HG02798 (cell line): ENCODE measurements at regions not wholly inside any gene's neighbourhood (a gene's known extent, or its start where the extent isn't known, plus 50 kb on each side); places are given as distances from the start of the nearest gene placed in this dataset.
A peak's percentile ranks its signal among the peaks of the same experiment; 100 is the strongest.
"Not testable (repeated sequence)": the region's sequence is repeated elsewhere in the genome, so short reads cannot be mapped to it uniquely, and the experiment has no call there.

Experiments used
- ATAC-seq: cut with Tn5 transposase; IDR thresholded peaks from one replicate; pipeline ENCODE4 v1.9.1; 2021; ENCODE audit warnings: mild to moderate bottlenecking; ENCODE audit not compliant: unreplicated experiment, poor library complexity

DNA sequence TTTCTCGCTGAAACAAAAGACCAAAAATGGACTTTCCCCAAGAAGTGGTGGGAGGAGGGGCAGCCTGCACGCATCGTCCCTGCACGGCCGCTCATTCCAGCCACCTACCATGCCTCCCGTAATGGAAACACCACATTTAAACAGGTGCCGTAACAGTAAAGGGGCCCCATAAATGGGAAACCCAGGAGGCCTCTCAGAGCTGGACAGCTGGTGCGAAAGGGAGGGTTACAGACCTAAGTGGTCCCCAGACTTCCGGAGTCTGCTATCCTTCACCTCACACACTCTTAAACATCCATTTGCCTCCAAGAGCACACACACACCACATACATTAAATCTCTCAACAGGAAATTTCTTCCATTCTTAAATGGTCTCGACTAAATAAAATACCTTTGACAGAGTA is 120.7 kb upstream of the SOD1 start:
- ATAC-seq: no peak

DNA sequence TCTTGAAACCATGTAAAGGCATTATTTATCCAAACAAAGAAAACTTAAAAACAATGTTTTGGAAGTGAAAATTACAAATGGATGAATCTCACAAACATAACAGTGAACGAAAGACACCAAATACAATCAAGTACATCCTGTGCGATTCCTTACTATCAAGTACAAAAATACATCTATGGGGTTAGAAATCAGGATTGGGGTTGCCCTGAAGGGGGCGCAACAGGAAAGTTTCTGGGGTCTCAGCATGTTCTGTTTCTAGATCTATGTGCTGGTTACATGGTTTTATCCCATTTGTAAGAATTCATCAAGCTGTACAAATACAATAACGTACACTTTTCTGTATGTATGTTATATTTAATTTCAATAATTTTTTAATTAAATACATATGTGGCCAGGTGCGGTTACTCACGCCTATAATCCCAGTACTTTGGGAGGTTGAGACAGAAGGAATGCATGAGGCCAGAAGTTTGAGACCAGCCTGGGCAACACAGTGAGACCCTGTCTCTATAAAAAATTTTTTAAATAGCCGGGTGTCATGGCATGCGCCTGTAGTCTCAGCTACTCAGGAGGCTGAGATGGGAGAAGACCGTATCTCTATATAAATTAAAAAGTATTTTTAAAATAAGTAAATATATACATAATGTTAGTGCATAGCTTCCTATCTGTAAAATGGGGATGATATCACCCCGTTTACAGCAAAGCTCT is 121.5 kb upstream of the SOD1 start:
- no peak for ATAC-seq

DNA sequence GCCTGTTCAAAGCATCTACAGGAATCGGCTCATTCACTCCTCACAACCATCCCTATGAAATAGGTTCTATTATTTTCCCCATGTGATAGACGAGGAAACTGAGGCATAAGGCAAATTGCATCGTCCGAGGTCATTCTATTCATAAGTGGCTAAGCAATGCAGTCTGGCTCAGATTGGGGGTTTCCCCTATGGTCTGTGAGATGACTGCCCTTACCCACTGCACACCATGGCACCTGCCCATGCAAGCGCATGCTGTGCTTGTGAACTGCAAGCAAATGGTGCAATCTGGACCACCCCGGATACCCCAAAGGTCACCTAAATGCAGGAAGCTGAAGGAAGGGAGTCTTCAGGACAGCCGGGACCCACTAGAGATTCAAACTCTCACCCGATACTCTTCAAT is 123.4 kb upstream of the SOD1 start:
- no peak for ATAC-seq

DNA sequence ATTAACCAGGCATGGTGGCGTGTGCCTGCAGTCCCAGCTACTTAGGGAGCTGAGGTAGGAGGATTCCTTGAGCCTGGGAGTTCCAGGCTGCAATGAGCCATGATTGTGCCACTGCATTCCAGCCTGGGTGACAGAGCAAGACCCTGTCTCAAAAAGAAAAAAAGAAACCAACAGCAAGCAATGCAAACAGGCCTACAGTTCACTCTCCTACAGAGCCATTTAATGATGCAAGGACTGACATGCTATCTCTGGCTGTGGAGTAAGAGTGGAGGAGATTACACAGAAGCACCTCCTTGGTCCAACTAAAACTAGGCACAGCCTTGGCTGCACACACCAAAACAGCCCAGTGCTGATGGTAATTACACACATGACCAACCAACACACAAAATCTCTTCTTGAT is 127.5 kb upstream of the SOD1 start:
- no peak for ATAC-seq

DNA sequence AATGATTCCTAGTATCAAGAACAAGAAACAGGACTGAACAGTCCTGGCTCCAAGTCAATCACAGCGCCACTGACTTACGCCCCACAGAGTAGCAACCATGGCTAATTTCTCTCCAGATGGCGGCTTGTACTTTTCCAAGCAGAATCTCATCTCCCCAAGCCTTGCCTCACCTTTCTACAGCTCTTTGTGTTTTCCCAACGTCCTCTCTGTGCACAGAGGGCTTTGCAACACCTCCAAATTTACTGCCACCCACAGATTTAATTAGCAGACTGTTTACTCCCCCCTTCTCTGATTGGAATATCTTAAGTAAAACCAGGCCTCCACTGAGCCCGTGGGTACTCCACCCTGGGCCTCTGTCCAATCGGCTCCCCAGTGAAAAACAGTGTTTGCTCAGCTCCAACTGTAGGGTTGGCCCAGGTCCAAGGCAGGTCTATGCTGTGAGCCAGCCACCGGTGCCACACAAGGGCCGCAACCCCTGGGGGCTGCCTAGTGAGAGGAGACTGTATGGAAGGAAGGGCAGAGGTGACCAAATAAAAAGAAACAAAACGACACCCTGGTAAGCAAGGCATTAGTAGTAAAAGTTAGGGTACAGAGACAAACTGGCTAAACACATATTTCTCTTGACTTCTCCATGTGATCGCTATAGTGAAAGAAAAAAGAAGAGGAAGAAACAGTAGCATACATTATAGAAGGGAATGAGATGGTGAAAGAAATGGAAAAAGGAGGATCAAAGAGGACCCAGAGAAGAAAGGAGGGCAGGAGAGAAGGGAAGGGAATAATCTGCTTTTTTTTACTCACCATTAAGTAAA is 128.4 kb upstream of the SOD1 start:
- no peak for ATAC-seq

DNA sequence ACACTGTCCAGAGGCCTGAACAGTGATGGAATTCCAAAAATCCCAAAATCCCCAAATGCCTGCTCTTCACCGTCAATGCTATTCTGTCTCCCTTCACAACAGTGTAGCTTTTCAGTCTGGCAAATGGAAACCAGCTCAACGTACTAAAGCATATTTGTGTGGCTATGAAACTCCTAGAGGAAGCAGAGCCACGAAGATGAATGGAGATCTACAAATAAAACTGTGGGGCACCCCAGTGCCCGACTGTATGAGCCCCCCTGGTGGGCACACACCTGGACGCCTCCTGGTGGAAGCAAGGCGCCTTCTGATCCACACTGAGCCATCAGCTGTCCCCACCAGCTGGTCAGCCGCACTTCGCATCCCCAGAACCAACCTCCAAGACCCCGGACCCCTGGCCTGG is 129.1 kb upstream of the SOD1 start:
- no peak for ATAC-seq

DNA sequence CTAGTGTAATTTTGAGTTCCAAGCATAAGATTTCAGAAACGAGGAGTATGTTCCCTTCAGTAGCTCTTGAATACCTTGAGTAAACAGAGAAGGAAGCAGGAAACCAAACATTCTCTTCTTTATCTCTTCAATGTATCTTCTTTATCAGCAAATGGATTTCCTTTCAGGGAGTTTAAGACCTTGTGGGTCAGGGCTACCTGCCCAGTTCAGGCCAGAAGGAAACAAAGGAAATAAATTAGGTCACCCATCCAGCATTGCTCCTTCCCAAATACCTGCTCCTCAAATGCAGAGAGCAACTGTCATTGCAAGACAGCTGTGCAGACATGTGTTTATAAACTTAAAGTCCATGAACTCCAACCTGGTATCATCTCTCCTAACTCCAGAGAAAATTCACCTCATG is 130.1 kb upstream of the SOD1 start:
- no peak for ATAC-seq

DNA sequence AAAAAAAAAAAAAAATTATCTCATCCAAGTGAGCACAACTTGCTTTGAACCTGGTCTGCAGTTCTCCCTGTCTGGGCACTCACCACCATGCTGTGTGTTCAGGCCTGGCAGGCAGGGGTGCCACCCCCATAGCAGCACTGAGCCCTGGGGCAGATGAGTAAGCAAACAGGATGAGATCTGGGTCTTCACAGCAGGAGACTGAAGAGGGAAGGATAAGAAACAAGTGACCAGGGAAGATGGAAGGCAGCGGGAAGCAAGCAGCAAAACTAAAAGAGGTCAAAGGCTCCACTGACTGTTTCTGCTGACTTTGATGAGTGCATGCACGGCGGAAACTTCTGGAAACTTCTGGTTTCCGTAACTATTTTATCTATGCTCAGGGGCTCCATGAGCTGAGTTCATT is 133.5 kb upstream of the SOD1 start:
- ATAC-seq: no peak

DNA sequence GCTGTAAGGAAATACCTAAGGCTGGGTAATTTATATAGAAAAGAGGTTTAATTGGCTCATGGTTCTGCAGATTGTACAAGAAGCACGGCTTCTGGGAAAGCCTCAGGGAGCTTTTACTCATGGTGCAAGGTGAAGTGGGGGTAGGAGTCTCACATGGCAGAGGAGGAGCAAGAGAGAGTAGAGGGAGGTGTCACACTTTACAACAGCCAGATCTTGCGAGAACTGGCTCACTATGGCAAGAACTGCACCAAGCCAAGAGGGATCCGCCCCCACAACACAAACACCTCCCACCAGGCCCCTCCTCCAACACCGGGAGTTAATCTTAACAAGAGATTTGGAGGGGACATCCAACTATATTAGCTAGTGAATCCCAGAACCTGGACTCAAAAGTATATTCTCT is 135.4 kb upstream of the SOD1 start:
- no peak for ATAC-seq

DNA sequence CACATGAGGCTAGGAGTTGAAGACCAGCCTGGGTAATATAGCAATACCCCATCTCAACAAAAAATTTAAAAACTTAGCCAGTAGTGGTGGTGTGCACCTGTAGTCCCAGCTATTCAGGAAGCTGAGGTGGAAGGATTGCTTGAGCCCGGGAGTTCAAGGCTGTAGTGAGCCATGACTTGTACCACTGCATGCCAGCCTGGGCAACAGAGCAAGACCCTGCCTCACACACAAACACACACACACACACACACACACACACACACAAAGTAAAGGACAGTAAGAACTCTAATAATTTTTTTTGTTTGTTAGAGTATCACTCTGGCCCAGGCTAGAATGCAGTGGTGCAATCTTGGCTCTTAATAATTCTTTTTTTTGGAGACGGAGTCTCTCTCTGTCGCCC is 138.0 kb upstream of the SOD1 start:
- ATAC-seq: no peak

DNA sequence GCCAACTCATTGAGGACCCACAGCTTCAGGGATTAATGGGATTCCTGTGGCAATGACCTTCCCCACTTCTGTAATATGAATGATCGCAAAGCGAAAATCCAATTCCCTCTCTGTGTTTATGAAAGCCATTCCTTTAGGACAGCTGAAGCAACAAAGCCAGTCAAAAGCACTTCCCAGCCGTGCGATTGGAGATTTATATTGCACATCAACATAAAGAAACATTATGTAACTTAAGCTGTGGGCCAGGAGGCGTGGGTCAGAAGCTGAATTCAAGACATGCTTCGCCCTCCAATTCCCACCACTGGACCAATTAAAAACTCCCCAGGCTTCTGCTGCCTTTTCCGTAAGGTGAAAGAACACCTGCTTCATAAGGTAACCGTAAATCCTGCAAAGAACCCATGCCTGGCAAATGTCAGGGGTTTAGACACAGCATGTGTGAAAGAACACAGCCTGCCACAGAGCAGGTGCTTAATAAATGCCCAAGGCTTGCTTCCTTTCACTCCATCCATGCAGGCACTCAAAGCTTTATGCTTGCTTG is 138.9 kb upstream of the SOD1 start:
- no peak for ATAC-seq

DNA sequence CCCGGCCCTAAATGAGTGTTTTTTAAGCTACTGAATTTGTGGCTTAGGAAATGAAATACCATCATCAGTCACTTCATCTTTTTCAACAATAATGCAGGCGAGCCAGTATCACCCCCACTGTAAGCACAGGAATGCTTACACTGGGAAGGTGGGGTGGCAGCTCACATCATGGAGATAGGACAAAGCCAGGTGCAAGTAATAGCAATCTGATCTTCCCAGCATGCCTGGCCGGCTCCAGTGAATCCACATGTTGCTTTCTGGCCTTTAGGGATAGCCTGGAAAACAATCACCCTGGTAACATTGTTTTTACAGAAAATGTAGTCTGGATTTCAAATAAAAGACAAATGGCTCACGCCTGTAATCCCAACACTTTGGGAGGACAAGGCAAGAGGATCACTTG is 140.9 kb upstream of the SOD1 start:
- no peak for ATAC-seq

DNA sequence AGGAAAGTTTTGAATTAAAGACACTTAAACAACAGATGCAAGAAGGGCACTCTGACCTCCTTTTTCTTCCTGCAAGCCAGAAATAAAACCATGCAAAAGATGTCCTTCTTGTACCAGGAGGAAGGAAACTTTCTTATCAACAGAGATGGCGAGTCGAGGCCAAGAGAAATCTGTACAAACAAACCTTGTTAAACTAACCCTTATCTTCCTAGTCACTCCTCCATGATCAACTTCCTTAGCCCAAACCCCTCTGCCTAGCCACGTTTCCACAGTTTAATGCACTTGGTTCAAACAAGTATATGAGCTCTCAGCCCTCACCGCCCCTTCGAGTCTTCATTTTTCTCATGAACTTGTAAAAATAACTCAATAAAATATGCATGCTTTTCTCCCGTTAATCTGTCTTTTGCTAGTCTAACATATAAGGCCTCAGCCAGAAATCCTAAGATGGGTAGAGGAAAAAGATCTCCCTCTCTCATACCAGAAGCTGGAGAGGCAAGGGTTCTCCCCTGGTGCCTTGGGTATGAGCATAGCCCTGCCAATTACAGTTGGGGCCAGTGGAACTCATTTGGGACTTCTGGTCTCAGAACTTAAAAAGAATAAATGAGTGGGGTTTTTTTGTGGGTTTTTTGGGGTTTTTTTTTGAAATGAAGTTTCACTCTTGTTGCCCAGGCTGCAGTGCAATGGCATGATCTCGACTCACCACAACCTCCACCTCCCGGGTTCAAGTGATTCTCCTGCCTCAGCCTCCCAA is 141.7 kb upstream of the SOD1 start:
- no peak for ATAC-seq

DNA sequence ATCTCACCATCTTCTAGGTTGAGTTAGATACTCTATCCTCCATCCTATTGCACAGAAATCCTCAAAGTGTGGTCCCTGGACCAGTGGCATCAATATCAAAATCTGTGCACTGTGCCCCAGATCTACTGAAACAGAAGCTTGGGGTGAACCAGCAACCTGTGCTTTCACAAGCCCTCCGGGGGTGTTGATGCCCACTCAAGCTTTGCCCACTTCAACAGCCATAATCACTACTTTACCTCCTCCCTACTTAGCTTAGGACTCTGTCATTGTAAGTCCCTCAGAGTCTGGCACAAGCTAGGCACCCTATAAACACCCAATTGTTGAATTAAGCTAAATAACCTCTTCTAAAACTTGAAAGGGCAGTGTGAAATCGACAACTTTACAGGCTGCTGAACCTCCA is 144.2 kb upstream of the SOD1 start:
- no peak for ATAC-seq

DNA sequence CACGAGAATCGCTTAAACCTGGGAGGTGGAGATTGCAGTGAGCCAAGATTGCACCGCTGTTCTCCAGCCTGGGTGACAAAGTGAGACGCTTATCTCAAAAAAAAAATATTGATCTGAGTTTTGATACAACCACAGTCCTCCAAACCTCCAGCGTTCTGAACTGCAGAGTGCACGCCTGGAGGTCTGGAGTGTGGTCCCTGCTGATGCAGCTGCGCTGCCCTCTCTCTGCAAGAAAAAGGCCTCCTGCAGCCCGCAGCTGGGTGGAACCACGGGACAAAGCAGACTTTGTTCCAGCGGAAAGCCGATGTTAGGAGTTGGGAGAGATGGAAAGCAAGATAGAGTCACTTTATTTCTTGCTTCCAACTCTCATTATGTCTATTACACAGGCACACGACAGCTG is 144.9 kb upstream of the SOD1 start:
- ATAC-seq: no peak

DNA sequence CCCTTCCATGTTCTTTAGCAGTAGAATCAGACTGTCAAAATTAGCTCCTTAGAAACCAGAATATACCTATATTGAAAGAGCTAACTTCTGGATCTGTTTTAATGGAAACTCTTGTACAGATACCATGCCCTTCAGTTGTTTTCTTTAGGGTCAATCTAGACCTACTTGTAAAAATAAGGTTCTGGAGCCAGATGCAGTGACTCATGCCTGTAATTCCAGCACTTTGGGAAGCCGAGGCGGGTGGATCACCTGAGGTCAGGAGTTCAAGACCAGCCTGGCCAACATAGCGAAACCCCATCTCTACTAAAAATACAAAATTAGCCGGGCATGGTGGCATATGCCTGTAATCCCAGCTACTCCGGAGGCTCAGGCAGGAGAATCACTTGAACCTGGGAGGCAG is 146.0 kb upstream of the SOD1 start:
- not testable (repeated sequence) for ATAC-seq

DNA sequence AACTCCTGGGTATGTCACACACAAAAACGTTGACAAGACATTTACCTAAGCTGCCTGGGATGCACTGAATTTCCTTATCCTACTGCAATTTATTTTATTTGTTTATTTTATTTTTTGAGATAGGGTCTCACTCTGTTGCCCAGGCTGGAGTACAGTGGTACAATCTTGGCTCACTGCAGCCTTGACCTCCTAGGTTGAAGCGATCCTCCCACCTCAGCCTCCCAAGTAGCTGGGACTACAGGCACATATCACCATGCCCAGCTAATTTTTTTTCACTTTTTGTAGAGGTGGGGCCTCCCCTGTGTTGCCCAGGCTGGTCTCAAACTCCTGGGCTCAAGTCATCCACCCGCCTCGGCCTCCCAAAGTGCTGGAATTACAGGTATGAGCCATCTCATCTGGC is 147.5 kb upstream of the SOD1 start:
- ATAC-seq: not testable (repeated sequence)

DNA sequence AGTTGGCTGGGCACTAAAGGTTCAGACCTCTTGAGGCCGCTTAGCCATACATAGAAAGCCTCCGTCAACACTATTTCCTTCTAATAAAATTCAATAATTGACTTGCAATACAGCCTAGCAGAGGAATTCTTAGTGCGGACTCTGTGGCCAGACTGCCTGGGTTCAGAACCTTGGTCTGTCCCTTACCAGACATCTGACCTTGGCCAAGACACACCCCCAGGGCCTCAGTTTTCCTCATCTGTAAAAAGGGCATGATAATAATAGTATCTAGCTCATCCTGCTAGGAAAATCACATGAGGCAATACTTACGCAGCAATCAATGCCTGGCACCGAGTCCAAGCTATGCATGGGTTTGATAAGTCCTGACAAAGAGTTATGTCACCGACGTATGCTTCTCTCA is 148.2 kb upstream of the SOD1 start:
- no peak for ATAC-seq

DNA sequence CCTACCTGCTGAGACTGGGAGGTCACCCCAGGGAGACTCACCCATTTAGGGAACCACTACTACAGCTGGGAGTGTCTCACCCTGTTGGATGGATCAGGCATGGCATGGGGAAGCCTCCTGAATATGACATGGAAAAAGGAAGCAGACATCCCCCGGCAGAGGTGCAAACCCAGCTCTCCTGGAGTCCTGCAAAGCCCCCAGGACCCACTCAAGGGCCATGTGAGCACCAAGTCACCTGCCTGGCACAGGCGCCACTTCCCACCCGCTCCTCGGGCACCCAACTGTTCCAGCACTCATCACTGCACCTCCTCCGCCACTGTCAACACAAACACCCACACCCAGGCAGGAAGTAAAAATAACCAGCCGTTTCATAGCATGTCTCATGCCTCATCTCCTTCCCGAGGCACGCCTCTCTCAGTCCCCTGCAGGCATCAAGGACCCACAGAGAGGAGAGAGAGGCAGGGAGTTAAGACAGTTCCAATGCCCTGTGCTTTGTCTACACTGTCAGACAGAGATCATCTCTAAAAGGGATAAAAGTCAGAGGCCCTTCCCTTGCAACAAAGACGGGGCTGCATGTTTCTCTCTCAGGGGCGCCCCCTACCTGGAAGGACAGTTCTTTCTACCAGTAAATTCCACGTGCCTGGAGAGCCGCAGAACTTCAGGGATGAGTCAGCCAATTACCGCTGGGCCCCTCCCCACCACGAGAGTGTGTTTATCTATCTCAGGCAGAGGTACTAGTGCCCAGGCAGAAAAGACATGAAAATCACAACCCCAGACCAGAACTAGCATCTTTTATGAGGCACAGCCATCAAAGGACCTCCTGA is 150.1 kb upstream of the SOD1 start:
- ATAC-seq: peak; percentile 40

DNA sequence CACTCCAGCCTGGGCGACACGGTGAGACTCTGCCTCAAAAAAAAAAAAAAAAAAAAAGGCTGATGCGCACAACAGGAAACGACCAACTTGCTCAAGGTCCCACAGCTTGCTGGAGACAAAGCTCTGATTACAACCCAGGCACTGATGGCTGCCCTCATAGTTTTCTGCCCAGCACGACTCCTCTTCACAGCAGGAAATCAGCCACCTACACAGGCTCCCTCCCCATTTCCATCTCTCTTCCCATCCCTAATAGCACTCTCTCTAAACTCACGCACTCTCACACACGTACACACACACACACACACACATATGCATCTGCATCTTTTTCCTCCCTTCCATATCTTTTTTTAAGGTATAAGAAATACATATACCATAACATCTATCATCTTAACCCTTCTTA is 153.5 kb upstream of the SOD1 start:
- no peak for ATAC-seq
